GM19324 (cell line): ENCODE measurements at regions not wholly inside any gene's neighbourhood (a gene's known extent, or its start where the extent isn't known, plus 50 kb on each side); places are given as distances from the start of the nearest gene placed in this dataset.

Experiments used
- ATAC-seq: cut with Tn5 transposase; IDR thresholded peaks from one replicate; pipeline ENCODE4 v1.9.1; 2021; ENCODE audit warnings: mild to moderate bottlenecking, moderate library complexity; ENCODE audit not compliant: unreplicated experiment, low FRiP score

DNA sequence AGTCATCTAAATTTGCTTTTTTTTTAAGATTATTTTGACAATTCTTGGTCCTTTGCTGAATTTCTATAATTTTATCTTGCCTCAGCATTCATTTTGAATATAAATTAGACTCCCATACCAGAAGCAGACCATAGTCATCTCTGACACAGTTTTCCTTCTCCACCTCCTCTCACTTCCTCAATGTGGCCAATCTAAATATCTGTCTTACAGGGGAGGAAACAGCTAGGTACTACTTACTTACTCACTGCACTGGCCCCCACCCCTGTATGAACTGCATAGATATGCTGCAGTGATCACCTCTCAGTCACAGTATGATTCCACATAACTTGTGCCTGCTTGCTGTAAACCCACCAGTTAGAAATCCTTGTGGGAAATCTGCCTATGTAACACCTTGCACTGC, 665.6 kb downstream of the FGF9 start:
- no peak for ATAC-seq

DNA sequence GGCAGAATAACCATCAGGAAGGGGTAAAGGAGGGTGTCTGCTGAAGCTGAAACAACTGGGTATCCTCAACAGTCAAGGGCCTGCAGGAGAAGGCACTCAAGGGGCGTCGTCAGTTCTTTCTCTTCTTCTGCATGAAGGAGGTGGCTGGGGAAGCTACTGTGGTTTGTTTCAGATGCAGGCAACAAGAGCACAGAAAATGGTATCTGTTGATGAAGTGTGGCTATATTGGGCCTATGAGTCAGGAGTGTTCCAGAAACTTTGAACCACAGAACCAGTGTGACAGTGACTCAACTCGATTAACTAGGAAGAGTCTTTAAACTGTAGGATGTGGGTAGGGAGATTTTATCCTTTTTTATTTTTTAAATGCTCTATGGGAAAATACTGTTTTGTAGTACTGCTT, 686.3 kb downstream of the FGF9 start:
- no peak for ATAC-seq

DNA sequence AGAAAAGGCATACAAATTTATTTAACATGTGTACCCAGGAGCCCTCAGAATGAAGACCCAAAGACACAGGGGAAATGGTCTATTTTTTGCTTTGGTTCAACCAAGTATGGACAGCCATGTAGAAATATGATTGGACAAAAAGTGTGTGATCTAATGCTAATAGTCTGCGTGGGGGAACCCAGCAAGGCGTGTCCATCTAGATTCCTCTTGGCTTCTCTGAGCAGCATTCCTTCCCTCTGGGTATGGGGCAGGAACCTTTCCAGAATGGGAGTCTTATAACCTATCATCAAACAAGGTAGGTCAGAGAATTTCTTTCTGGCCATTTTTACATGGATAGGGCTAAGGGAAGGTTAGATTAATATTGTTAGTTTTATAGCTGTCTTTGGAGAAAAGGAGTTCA, 698.2 kb downstream of the FGF9 start:
- no peak for ATAC-seq

DNA sequence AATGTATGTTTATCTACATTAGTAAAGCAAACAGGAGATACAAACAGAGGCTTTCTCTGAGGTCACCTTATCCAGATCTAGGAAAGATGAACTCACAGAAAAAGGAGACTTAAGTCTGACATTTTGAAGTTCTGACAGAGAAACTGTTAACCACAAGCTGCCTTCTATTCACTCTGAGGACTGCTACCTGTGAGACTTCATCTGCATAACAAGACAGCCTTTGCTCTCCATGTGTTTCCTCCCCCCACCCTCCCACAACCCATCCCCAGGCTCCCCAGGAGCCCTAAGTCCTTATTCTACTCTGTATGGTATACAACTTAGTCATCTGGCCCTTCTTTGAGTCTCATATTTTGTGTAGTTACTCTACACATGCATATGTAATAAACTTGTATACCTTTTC, 699.0 kb downstream of the FGF9 start:
- no peak for ATAC-seq

DNA sequence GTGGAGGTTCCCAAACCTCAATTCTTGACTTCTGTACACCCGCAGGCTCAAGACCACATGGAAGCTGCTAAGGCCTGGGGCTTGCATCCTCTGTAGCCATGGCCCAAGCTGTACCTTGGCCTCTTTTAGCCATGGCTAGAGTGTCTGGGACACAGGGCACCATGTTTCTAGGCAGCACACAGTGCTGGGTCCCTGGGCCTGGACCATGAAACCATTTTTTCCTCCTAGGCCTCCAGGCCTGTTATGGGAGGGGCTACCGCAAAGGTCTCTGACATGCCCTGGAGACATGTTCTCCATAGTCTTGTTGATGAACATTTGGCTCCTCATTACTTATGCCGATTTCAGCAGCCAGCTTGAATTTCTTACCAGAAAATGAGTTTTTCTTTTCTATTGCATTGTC, 701.4 kb downstream of the FGF9 start:
- no peak for ATAC-seq

DNA sequence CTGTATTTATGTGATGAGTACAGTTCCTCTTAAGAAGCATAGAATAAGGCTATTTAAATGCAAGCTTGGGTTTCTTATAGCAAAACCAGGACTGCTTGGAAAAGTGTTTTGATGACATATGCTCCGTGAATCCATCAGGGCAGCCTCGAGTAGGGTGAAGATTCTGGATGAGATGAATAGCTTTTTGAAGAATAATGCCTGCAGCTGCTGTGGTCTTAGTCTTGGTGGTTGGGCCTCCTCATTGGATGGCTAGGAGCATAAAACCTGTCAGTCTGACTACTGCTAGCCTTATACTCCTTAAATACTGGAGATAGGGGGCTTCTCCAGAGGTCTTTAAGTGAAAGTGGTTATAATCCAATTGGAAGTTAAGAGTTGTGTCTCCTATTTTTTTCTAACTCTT, 704.3 kb downstream of the FGF9 start:
- ATAC-seq, result no peak

DNA sequence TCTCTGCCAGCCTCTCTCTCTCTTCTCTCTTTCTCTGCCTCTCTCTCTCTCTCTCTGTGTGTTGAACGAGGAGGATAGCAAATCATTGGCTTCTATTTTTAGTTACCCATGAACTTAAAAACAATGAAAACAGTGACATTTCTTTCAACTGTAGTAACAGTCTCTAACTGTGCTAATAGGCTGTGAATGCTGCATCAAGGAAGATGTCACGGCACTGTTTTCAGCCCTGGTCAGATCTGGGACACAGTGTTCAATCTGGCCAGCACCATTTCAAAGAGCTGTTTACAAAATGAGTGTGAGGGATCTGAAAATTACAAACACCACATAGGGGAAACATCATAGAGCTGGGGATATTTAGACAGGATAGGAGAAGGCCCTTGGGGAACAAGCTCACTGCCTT, 717.0 kb downstream of the FGF9 start:
- ATAC-seq, result no peak

DNA sequence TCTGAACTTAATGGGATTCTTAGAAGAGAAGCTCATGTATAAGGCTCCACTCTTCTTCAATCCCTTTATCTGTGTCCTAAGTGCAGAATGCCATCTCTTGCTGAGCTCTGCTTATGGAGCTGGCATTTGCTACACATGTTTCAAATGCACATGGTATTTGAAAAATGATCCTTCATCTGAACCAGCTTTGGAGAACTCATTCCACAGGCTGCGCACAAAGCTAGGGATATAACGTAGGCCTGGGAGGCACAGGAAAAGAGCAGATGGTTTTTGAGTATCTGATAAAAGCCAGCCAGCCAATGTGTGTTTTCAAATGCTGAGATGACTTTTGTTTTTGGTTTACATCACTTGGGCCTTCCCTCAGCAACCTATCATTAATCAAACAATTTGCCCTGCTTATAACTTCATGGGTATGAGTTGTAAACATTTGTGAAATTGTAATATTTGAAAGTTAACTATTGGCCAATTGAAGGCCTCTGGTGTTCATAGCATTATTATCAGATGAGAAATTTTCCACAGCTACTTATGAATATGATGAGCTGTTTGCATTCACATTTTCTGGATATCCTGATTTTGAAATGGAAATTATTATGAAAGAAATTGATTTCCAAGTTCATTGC, 729.0 kb downstream of the FGF9 start:
- no peak for ATAC-seq

DNA sequence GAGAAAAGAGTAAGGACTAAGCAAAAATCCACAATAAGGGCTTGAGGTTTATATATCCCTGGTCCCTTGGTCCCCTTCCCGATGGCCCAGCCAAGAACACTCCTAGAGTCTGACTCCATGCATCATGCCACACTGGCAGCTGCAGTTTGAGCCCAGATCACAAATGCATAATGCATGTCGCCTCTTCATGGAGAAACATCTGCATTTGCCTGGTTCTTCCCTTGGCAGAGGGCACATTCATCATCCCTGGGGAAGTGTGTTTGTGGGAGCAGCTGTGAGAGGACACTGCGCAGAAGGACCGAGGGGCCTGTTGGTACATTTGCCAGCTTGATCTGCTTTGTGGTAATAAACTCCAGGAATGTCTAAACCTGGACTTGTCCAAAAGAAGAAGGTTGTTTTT, 731.8 kb downstream of the FGF9 start:
- ATAC-seq, result no peak

DNA sequence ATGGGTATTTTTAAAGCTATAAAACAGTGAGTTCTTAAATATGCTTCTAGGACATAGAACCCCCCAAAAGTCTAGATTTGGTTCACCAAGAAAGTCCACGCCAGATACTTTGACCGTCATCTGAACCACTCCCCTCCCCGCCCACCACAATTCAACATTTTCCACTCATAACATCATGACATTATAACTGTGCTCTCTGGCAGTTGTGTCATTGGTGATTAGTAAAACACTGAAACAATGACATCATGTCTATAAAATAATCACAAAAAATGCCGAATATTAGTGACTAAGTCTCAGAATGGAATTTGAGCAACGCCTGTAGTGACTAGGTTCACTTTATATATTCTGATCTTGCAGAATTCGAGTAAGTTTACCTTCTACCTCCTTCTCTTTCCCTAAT, 732.3 kb downstream of the FGF9 start:
- ATAC-seq, result no peak

DNA sequence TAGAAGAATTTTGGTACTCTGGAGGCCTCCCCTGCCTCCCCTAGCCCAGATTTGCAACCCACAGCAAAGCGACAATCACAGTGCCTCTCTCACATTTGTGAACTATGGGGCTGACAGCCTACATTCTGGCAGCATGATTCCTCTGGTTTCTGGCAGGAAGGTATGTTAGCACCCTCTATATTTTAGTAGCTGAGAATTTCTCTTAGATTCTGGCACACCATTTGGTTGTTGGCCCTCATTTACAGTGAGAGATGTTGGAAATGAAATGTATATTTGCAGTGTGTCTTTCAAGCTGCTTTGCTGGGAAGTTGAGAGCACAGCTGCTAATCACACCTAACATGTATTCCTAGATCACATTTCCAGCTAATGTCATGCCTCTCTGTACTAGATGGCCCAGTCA, 735.0 kb downstream of the FGF9 start:
- ATAC-seq, result no peak

DNA sequence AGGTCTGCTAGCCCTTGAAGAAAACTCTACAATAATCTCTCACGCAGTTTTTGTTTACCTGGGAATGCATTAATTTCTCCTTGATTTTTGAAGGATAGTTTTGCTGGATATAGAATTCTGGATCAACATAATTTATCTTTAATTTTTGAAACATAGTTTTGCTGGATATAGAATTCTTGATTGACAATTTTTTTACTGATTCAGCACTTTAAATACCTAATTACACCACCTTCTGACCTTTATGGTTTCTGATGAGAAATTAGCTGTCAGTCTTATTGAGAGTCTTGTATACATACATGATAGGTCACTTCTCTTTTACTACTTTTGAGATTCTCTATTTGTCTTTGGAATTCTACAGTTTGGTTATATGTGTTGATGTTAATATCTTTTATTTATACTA, 741.6 kb downstream of the FGF9 start:
- ATAC-seq, result no peak

DNA sequence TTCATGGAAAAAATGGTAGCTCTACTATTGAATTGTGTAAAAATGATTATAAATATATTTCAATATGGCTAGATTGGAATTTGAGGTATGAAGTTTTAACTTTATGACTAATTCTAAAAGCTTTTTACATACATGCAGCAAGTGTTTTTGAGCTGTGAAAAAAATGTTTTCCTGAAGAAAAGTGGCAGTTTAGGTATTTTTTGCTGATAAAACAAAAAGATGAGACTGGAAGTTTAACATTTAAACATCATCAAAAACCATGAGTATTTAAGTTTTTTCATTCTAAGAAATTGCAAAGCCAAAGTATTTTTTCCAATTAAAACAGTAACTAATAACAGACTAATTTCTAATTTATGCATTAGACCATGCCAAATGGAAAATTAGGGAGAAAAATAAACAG, 751.1 kb downstream of the FGF9 start:
- no peak for ATAC-seq

DNA sequence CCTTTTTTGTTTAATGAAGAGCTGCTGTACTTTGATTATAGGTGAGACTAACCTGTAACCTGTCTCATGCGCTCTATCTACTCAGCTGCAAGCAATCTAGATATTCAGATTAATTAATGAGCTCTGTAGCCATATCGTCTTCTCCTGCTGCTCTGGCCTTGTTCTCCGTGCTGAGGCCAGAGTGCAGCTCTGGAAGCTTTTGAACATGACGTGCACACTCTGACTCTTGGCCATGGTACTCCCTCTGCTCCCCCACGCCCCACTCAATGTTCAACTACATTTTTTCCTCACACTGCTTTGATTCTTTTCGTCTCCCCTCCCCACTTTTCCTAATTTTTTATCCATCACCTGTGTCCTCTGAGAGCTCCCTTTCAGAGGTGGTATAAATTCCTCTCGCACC, 751.8 kb downstream of the FGF9 start:
- ATAC-seq, result no peak

DNA sequence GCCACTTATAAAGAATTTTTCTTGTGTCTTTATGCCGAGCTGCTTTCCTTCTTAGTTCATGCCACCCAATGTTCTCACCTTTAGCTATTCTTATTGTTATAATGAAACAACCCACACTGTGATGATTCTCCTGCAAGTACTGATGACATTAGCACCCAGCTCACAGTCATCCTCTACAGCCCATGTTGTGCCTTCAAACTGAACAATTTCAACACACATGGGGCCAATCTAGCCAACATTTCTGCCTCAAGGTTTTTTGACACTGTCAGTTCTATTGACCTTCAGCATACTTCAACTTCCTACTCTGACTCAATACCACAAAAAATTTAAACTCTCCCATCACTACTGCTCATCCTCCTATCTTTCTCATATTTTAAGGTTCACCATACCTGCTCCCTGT, 752.4 kb downstream of the FGF9 start:
- no peak for ATAC-seq

DNA sequence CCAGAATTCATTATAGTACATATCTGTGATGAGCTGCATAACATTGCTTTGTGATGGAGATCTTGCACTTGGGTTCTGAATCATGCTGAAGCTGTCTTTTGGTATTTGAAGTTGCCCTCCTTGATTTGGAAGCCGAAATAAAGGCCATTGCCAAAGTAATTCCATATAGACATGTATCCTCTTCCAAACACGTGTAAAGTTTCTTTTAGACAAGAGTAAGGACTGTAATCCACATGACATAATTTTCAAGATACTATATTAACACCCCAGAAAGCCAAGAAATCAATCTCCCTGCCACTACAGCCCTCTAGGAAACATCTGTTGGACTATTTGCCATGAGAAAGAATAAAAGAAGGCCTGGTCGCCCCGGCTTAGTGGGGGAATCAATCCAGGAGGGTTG, 754.2 kb downstream of the FGF9 start:
- ATAC-seq, result no peak

DNA sequence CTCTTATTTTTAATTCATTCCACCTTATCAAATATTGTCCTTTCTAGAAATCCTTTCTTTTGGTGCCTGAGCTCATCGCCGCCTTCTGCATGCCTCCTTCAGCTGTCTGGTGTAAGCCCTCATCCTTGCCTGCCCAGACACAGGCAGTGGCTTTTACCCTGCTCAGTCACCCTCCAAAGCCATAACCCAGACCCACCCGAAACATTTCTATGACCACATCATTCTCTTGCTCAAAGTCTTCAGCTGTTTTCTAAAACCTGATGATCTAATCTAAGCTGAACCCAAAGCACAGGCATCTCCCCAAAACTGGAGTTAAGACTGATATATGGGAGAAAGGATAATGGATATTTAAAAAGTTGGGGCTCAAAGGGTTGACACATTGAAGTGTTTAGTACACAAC, 753.7 kb upstream of the SGCG start:
- ATAC-seq, result no peak

DNA sequence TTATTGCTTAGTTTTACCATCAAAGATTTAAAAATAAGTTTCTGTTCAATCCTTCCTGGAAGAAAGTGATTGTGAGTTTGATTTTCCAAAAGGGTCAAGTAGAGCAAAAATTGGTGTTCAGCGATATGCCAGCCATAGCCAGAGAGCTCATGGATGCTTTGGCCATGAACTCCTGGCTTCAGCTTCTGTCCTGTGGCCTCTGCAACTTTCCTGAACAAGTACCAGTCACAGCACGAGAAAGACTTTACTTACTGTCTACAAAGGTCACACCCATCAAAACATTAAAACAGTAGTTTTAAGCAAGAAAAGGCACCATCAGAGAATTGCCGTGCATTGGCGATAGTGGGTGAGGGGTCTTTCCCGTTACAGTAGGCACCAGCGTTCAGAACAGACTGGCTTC, 753.0 kb upstream of the SGCG start:
- no peak for ATAC-seq

DNA sequence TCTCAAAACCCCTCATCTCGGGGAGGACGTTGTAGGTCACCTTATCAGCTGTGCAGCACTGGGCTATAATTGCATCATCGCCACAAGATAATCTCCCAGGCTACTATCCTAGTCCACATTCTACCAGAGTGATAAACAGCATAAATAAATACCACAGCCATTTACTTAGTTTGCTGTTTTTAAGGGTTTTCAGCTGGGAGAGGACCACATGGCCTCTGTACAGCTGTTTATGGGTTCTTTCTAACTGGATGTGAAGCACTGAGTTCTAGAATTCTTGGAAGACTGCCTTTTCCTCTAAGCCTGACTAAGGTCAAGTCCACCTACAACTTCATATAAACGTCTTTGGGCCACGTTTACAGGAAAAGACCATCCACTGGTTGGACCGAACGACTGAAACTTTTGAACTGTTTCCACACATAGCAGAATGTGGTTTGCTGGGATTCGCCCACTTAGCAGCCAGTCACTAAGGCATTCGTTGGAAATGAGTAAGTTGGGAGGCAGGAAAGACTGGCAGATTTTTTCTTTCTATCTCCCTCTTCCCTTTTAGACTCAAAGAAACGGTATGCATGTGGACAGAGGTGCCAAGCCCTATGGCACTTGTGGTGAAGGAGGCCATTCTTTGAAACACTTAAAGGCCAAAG, 752.5 kb upstream of the SGCG start:
- ATAC-seq, result no peak

DNA sequence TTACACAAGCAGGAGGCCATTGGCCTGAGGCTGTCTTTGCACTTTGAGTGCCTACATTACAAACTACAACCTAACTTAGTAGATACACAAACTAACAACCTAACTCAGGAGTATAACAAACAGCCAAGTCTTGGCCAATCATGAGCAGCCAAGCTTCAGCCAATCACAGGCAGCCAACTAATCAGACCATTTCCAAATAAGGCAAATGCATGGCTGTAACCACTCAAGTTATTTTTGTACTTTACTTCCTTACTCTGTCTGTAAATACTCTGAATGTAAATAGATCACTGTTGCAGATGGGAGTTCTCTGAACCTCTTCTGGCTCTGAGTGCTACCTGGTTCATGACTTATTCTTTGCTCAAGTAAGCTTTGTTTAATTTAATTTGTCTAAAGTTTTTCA, 748.1 kb upstream of the SGCG start:
- no peak for ATAC-seq

DNA sequence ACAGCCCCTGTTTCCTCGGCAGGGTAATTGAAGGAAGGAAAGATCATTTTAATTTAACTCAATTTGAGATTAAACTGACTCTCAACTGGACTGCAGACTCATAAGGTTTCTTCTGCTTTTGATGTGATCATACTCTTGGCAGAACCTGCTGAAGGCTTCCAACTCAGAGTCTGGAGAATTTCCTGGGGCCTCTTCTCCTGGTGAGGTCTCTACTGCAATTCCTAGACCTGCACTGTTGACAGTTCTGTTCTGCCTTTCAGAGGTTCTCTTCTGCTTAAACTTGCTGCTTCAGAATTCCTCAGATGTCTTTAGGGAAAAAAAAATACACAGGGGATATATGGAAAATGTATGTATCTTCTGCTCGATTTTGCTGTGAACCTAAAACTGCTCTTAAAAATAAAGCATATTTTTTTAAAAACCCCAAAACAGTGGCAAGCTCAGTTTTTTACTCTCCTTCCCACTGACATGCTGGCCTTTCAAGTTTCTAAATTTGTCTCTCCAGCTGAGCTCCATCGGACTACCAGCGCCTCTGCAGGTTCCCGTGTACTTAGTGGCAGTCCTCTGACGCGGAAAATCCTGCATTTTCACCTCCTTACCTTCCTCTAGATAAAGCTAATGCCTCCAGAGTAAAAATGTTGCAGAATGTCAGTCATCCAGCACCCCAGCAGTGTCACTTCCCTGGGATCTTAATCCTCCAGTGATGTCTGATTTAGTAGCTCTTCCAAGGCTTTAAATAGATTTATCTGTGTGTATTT, 733.5 kb upstream of the SGCG start:
- no peak for ATAC-seq

DNA sequence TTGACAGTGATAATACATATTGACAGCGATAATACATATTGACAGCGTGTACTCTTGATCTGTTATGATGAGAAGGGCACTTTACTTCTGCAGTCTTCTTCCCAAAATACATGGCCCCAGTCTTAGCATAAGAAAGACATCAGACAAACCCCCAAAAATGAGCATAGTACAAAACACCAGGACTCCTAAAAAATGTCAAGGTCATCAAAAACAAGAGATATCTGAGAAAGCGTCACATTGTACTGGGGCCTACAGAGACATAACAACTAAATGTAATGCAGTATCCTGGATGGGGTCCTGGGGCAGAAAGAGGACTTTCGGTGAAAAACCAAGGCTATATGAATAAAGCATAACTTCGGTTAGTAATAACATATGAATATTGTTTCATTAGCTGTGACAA, 731.5 kb upstream of the SGCG start:
- ATAC-seq, result no peak
